Fibroblast of lung (primary cell): ENCODE measurements at regions not wholly inside any gene's neighbourhood (a gene's known extent, or its start where the extent isn't known, plus 50 kb on each side); places are given as distances from the start of the nearest gene placed in this dataset.

ENCODE experiments used
- EZH2 ChIP-seq: IDR thresholded peaks from 2 replicates; pipeline ENCODE4 v1.5.1; 2012; ENCODE audit warnings: low read length, control low read depth, mild to moderate bottlenecking; ENCODE audit errors: missing control alignments
- TF ChIP-seq, protein P1 (sequence below), 2 donors: IDR thresholded peaks in 1 of 2; conservative IDR thresholded peaks in 1 of 2; 1 replicate in 1 of 2; 2 replicates in 1 of 2; pipeline ENCODE4 v1.5.1; 2011 to 2012; ENCODE audit warnings: low read length in 2 of 2, control low read depth in 1 of 2, inconsistent platforms in 1 of 2, low read depth in 1 of 2, mild to moderate bottlenecking in 1 of 2

DNA sequence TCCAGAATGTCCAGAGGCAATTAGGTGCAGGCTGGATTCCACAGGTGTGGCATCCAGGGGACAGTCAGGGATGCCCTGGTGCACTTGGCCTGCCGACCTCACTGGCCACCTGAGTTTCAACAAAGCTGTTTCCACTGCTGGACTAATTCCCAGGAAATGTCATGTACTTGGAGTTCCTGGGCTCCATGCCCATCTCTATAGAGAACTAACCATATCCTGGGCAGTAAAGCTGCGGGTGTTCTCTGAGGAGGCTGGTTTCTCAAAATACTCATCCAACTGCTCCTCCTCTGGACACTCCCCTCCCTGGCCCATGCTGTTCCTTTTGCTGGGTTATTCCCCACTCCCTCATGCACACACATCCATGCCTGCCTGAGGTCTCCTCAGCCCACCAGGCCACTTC, 161.9 kb upstream of the SKOR2 start:
- TF ChIP-seq EZH2 = no peak
- TF ChIP-seq, protein P1, sequence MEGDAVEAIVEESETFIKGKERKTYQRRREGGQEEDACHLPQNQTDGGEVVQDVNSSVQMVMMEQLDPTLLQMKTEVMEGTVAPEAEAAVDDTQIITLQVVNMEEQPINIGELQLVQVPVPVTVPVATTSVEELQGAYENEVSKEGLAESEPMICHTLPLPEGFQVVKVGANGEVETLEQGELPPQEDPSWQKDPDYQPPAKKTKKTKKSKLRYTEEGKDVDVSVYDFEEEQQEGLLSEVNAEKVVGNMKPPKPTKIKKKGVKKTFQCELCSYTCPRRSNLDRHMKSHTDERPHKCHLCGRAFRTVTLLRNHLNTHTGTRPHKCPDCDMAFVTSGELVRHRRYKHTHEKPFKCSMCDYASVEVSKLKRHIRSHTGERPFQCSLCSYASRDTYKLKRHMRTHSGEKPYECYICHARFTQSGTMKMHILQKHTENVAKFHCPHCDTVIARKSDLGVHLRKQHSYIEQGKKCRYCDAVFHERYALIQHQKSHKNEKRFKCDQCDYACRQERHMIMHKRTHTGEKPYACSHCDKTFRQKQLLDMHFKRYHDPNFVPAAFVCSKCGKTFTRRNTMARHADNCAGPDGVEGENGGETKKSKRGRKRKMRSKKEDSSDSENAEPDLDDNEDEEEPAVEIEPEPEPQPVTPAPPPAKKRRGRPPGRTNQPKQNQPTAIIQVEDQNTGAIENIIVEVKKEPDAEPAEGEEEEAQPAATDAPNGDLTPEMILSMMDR (conservative IDR thresholded peaks at IDR 0.05 in 1 of 2, IDR thresholded peaks at IDR 0.05 in 1 of 2; ENCODE audit: low read depth in 1 of 2, low read length in 2 of 2) = no peak
